ENCODE measurements at regions not wholly inside any gene's neighbourhood (a gene's known extent, or its start where the extent isn't known, plus 50 kb on each side); places are given as distances from the start of the nearest gene placed in this dataset.

- no peak overlapping the region for H3K27ac ChIP-seq
- H3K27me3 ChIP-seq = no peaks in the 10 kb centered on the region
- no peaks in the 10 kb centered on the region for H3K4me1 ChIP-seq
- no peaks in the 10 kb centered on the region for H3K36me3 ChIP-seq
- H3K9me3 ChIP-seq = peaks cover 0 to 9% (median 0%) of the 10 kb centered on the region in 4 donors
- TF ChIP-seq POLR2A (IDR thresholded peaks at IDR 0.05) = no peak
- no peak for TF ChIP-seq EP300 (IDR thresholded peaks at IDR 0.05)
- TF ChIP-seq, protein P1, sequence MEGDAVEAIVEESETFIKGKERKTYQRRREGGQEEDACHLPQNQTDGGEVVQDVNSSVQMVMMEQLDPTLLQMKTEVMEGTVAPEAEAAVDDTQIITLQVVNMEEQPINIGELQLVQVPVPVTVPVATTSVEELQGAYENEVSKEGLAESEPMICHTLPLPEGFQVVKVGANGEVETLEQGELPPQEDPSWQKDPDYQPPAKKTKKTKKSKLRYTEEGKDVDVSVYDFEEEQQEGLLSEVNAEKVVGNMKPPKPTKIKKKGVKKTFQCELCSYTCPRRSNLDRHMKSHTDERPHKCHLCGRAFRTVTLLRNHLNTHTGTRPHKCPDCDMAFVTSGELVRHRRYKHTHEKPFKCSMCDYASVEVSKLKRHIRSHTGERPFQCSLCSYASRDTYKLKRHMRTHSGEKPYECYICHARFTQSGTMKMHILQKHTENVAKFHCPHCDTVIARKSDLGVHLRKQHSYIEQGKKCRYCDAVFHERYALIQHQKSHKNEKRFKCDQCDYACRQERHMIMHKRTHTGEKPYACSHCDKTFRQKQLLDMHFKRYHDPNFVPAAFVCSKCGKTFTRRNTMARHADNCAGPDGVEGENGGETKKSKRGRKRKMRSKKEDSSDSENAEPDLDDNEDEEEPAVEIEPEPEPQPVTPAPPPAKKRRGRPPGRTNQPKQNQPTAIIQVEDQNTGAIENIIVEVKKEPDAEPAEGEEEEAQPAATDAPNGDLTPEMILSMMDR (IDR thresholded peaks at IDR 0.05) = no peak
- no peak for DNase-seq (ENCODE audit: low spot score in 2 of 2)
- WGBS, 2 donors = 86 to 94% methylated on average over 5 of the region's 5 CpGs
- H3K4me3 ChIP-seq = no peak overlapping the region
Observed at GRCh38 chr7:84603545-84603944, 409.0 kb upstream of the SEMA3A start.

- Histone ChIP-seq H3K36me3 (no peaks in the 10 kb centered on the region), H3K9me3 (no peaks in the 10 kb centered on the region), H3K27me3 (no peaks in the 10 kb centered on the region), H3K27ac (no peak overlapping the region), H3K4me3 (no peak overlapping the region), H3K4me1 (no peaks in the 10 kb centered on the region)
- WGBS, 2 donors = 85 to 88% methylated on average over 4 of the region's 4 CpGs
- no peak for DNase-seq (ENCODE audit: low spot score in 2 of 2)
- TF ChIP-seq POLR2A (IDR thresholded peaks at IDR 0.05) = no peak
- TF ChIP-seq, protein P1 (IDR thresholded peaks at IDR 0.05) = no peak
- no peak for TF ChIP-seq EP300 (IDR thresholded peaks at IDR 0.05)
Observed at GRCh38 chr7:84595026-84595425, 400.4 kb upstream of the SEMA3A start.

- H3K27me3 ChIP-seq = no peaks in the 10 kb centered on the region
- no peak for TF ChIP-seq POLR2A (IDR thresholded peaks at IDR 0.05)
- TF ChIP-seq EP300 (IDR thresholded peaks at IDR 0.05) = no peak
- H3K36me3 ChIP-seq = no peaks in the 10 kb centered on the region
- DNase-seq (ENCODE audit: low spot score in 2 of 2) = no peak
- no peaks in the 10 kb centered on the region for H3K9me3 ChIP-seq
- 91 to 92% methylated on average over 2 of the region's 2 CpGs for WGBS, 2 donors
- H3K4me3 ChIP-seq = no peak overlapping the region
- H3K27ac ChIP-seq = no peak overlapping the region
- no peaks in the 10 kb centered on the region for H3K4me1 ChIP-seq
Observed at GRCh38 chr7:84591897-84592296, 397.3 kb upstream of the SEMA3A start.

DNA sequence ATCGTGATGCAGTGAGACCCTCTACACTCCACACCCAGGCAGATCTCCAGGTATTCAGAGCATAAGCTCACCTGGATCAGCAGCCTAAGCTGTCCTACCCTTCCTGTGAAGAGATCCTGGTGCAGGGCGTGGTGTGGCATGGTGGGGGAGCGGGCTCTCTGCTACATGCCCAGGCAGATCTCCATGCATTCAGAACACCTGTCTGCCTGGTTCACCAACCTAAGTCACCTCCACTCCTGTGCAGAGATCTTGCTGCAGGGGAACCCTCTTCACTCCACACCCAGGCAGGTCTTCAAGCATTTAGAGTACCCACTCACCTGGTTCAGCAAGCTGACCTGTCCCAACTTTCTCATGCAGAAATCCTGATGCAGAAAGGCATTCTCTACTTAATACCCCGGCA, 394.4 kb upstream of the SEMA3A start:
- no peaks in the 10 kb centered on the region for H3K9me3 ChIP-seq
- no peak for DNase-seq (ENCODE audit: low spot score in 2 of 2)
- TF ChIP-seq EP300 (IDR thresholded peaks at IDR 0.05) (no peak), POLR2A (IDR thresholded peaks at IDR 0.05) (no peak)
- TF ChIP-seq, protein P1 (IDR thresholded peaks at IDR 0.05) = no peak
- H3K4me1 ChIP-seq = no peaks in the 10 kb centered on the region
- no peak overlapping the region for H3K4me3 ChIP-seq
- H3K36me3 ChIP-seq = no peaks in the 10 kb centered on the region
- no peaks in the 10 kb centered on the region for H3K27me3 ChIP-seq
- H3K27ac ChIP-seq = no peak overlapping the region
- WGBS, 2 donors = 87 to 93% methylated on average over 4 of the region's 4 CpGs

DNA sequence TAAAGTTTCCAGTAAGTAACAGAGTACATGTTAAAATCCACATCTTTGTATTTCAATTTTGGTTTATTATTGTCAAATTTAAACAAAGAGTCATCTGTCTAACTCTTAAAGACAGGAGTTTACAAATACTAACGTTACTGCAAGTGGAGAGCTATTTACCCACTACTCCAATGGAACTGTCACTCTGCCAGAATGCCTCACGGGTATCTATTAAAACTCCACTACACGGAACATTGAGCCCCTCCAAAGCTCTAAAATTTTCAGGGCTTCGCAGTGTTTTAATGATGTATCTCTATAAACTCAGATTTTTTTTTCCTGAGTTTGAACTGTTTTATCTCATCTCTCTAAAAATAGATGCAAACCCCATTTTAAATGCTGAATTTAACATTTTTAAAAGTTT, 388.7 kb upstream of the SEMA3A start:
- TF ChIP-seq POLR2A (IDR thresholded peaks at IDR 0.05) (no peak), EP300 (IDR thresholded peaks at IDR 0.05) (no peak)
- TF ChIP-seq, protein P1 (IDR thresholded peaks at IDR 0.05) = no peak
- WGBS, 2 donors = 52 to 74% methylated on average over 4 of the region's 4 CpGs
- Histone ChIP-seq H3K27ac (no peak overlapping the region), H3K27me3 (no peaks in the 10 kb centered on the region), H3K36me3 (no peaks in the 10 kb centered on the region), H3K4me1 (no peaks in the 10 kb centered on the region), H3K4me3 (no peak overlapping the region), H3K9me3 (no peaks in the 10 kb centered on the region)
- DNase-seq (ENCODE audit: low spot score in 2 of 2) = no peak

DNA sequence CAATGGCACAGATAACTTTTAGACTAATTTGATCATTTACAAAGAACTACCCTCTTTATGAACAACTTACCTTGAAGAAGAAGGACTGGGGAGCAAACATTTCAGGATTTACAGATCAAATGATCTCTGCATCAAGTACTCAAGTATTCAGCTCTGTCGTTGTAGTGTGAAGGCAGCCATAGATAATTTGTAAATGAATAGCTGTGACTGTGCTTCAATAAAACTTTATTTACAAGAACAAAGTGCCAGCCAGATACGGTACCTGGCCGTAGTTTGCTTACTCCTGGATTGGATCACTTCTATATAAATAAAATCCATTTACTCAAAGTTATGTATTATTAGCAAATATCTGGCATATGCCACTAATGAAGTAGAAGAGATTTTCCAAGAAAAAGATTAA, 388.2 kb upstream of the SEMA3A start:
- Histone ChIP-seq H3K9me3 (no peaks in the 10 kb centered on the region), H3K27ac (no peak overlapping the region), H3K4me1 (no peaks in the 10 kb centered on the region), H3K36me3 (no peaks in the 10 kb centered on the region), H3K4me3 (no peak overlapping the region), H3K27me3 (no peaks in the 10 kb centered on the region)
- DNase-seq (ENCODE audit: low spot score in 2 of 2) = no peak
- TF ChIP-seq EP300 (IDR thresholded peaks at IDR 0.05) = no peak
- TF ChIP-seq, protein P1 (IDR thresholded peaks at IDR 0.05) = no peak
- TF ChIP-seq POLR2A (IDR thresholded peaks at IDR 0.05) = no peak
- 85 to 93% methylated on average over 3 of the region's 3 CpGs for WGBS, 2 donors

Data from tibial nerve (tissue), 4 donors.